OCI-LY3 (cell line): ENCODE measurements at regions not wholly inside any gene's neighbourhood (a gene's known extent, or its start where the extent isn't known, plus 50 kb on each side); places are given as distances from the start of the nearest gene placed in this dataset.

Experiments
- H2AFZ ChIP-seq: fragments of 200-600, 300-600 bp; shearing (Covaris generic); 2 replicates; pipeline ENCODE4 v1.6.0; 2014; ENCODE audit warnings: antibody characterized with exemption, low read depth, low read length
- H3K27ac ChIP-seq: fragments of 200-600, 300-600 bp; sonication (generic); 2 replicates; pipeline ENCODE4 v1.5.1; 2014; ENCODE audit warnings: mild to moderate bottlenecking, low read length, moderate library complexity, mixed read lengths
- H3K27me3 ChIP-seq: fragments of 200-600, 300-600 bp; sonication (generic); 2 replicates; pipeline ENCODE4 v1.6.1; 2014; ENCODE audit warnings: low read depth, low read length, mixed read lengths
- H3K36me3 ChIP-seq: fragments of 200-600, 300-600 bp; sonication (generic); replicated peaks from 2 replicates; pipeline ENCODE3; 2014; ENCODE audit warnings: low read depth, low read length, mixed read lengths
- H3K4me1 ChIP-seq: fragments of 300-600, 200-600 bp; sonication (generic); 2 replicates; pipeline ENCODE4 v1.6.1; 2014; ENCODE audit warnings: low read length, mixed read lengths
- H3K4me2 ChIP-seq: fragments of 200-600, 300-600 bp; sonication (generic); 2 replicates; pipeline ENCODE4 v1.6.1; 2014; ENCODE audit warnings: low read length, mixed read lengths
- H3K4me3 ChIP-seq: fragments of 300-600, 200-600 bp; sonication (generic); 2 replicates; pipeline ENCODE4 v1.5.1; 2014; ENCODE audit warnings: antibody characterized with exemption, mild to moderate bottlenecking, low read length, moderate library complexity
- H3K79me2 ChIP-seq: fragments of 300-600, 200-600 bp; shearing (Covaris generic); 2 replicates; pipeline ENCODE4 v1.6.1; 2014; ENCODE audit warnings: mild to moderate bottlenecking, low read length, mixed read lengths
- H3K9ac ChIP-seq: fragments of 300-600, 200-600 bp; shearing (Covaris generic); 2 replicates; pipeline ENCODE4 v1.6.0; 2014; ENCODE audit warnings: mild to moderate bottlenecking, low read length, moderate library complexity
- H3K9me3 ChIP-seq: fragments of 200-600, 300-600 bp; shearing (Covaris generic); 2 replicates; pipeline ENCODE4 v1.6.1; 2014; ENCODE audit warnings: low read length, mixed read lengths; ENCODE audit not compliant: insufficient read depth
- H4K20me1 ChIP-seq: fragments of 200-600, 300-600 bp; sonication (generic); 2 replicates; pipeline ENCODE4 v1.6.1; 2016; ENCODE audit warnings: low read length, mixed read lengths; ENCODE audit not compliant: insufficient read depth
- CTCF ChIP-seq: fragments of 200-600, 300-600 bp; sonication (generic); IDR thresholded peaks from 2 replicates; pipeline ENCODE4 v1.5.1; 2014; ENCODE audit warnings: antibody characterized with exemption, low read length, low read depth
- EZH2phosphoT487 ChIP-seq: fragments of 200-600 bp; shearing (Covaris generic); IDR thresholded peaks from 2 replicates; pipeline ENCODE4 v1.6.1; 2018; ENCODE audit warnings: antibody characterized with exemption, mixed run types, low read depth

GRCh38 chr18:71106701-71107100 lies 817.9 kb downstream of the SOCS6 start:
- TF ChIP-seq EZH2phosphoT487 (no peak), CTCF (no peak)
- Histone ChIP-seq H2AFZ (peak overlapping the region; percentile 18; the same call in 1 of the 2 replicates), H3K4me2 (no peak overlapping the region), H3K36me3 (no peaks in the 10 kb centered on the region), H3K27me3 (no peaks in the 10 kb centered on the region), H3K9ac (no peak overlapping the region), H3K9me3 (no peaks in the 10 kb centered on the region), H3K27ac (no peak overlapping the region), H3K79me2 (no peaks in the 10 kb centered on the region), H3K4me1 (no peaks in the 10 kb centered on the region), H4K20me1 (no peaks in the 10 kb centered on the region), H3K4me3 (no peak overlapping the region)

- TF ChIP-seq CTCF = no peak
- TF ChIP-seq EZH2phosphoT487 = no peak
- Histone ChIP-seq H3K4me3 (no peak overlapping the region), H3K9ac (no peak overlapping the region), H2AFZ (peak overlapping the region; percentile 13; the same call in 1 of the 2 replicates), H3K79me2 (no peaks in the 10 kb centered on the region), H3K4me1 (no peaks in the 10 kb centered on the region), H3K36me3 (no peaks in the 10 kb centered on the region), H3K9me3 (no peaks in the 10 kb centered on the region), H3K27me3 (no peaks in the 10 kb centered on the region), H4K20me1 (no peaks in the 10 kb centered on the region), H3K27ac (no peak overlapping the region), H3K4me2 (no peak overlapping the region)
These were observed 817.2 kb downstream of the SOCS6 start for GRCh38 chr18:71105994-71106546.

GRCh38 chr18:71105078-71105819 lies 816.4 kb downstream of the SOCS6 start:
- H4K20me1 ChIP-seq = no peaks in the 10 kb centered on the region
- H3K4me1 ChIP-seq = no peaks in the 10 kb centered on the region
- H2AFZ ChIP-seq = peak overlapping the region; percentile 24; the same call in 1 of the 2 replicates
- H3K4me3 ChIP-seq = no peak overlapping the region
- no peaks in the 10 kb centered on the region for H3K9me3 ChIP-seq
- no peaks in the 10 kb centered on the region for H3K27me3 ChIP-seq
- no peak overlapping the region for H3K9ac ChIP-seq
- H3K36me3 ChIP-seq = no peaks in the 10 kb centered on the region
- no peaks in the 10 kb centered on the region for H3K79me2 ChIP-seq
- H3K27ac ChIP-seq = no peak overlapping the region
- H3K4me2 ChIP-seq = no peak overlapping the region
- no peak for TF ChIP-seq CTCF
- TF ChIP-seq EZH2phosphoT487 = no peak

- no peak for TF ChIP-seq CTCF
- TF ChIP-seq EZH2phosphoT487 = no peak
- no peak overlapping the region for H3K9ac ChIP-seq
- no peak overlapping the region for H3K27ac ChIP-seq
- no peak overlapping the region for H3K4me2 ChIP-seq
- H3K4me3 ChIP-seq = no peak overlapping the region
- H3K9me3 ChIP-seq = no peaks in the 10 kb centered on the region
- H2AFZ ChIP-seq = no peak overlapping the region
- H3K27me3 ChIP-seq = no peaks in the 10 kb centered on the region
- H3K4me1 ChIP-seq = no peaks in the 10 kb centered on the region
- no peaks in the 10 kb centered on the region for H4K20me1 ChIP-seq
- H3K79me2 ChIP-seq = no peaks in the 10 kb centered on the region
- H3K36me3 ChIP-seq = no peaks in the 10 kb centered on the region
These were observed 790.8 kb downstream of the SOCS6 start for GRCh38 chr18:71079606-71080005.
